HEK293 (cell line): ENCODE measurements at regions not wholly inside any gene's neighbourhood (a gene's known extent, or its start where the extent isn't known, plus 50 kb on each side); places are given as distances from the start of the nearest gene placed in this dataset.

Experiments used
- CTCF ChIA-PET: fragments of 350-600 bp; formaldehyde crosslinking; extraction: SDS; loops from one replicate; lab custom pipeline; 2021; ENCODE audit warnings: antibody characterized with exemption; lab: Yijun Ruan, JAX
- POLR2A ChIA-PET: fragments of 300-600 bp; formaldehyde crosslinking; extraction: SDS; loops from one replicate; lab custom pipeline; 2020; ENCODE audit warnings: antibody characterized with exemption, inconsistent platforms; lab: Yijun Ruan, JAX
- H3K27ac ChIP-seq: fragments of 200-500 bp; sonication (Bioruptor generic); 2 replicates; pipeline ENCODE4 v1.5.1; 2014; ENCODE audit warnings: low read depth, low read length, control low read depth, inconsistent platforms; ENCODE audit errors: extremely low read depth
- H3K36me3 ChIP-seq, 2 experiments: fragments of 200-500 bp in 1 of 2; sonication (Bioruptor generic) in 1 of 2; 1 replicate in 1 of 2; 2 replicates in 1 of 2; pipeline ENCODE4 v1.5.1; 2014 to 2017; ENCODE audit warnings: inconsistent platforms in 2 of 2, low read length in 2 of 2; ENCODE audit not compliant: control insufficient read depth in 2 of 2, insufficient read depth in 1 of 2
- H3K4me1 ChIP-seq: fragments of 200-500 bp; sonication (Bioruptor generic); 2 replicates; pipeline ENCODE4 v1.5.1; 2014; ENCODE audit warnings: mild to moderate bottlenecking, low read length, inconsistent platforms; ENCODE audit not compliant: control insufficient read depth, insufficient read depth
- H3K4me3 ChIP-seq: 2 replicates; pipeline ENCODE4 v1.5.1; 2011; ENCODE audit warnings: low read depth, mild to moderate bottlenecking, control low read depth, low read length, moderate library complexity
- H3K9me3 ChIP-seq: fragments of 200-500 bp; sonication (Bioruptor generic); 2 replicates; pipeline ENCODE4 v1.5.1; 2014; ENCODE audit warnings: low read depth, low read length, inconsistent platforms; ENCODE audit not compliant: control insufficient read depth, insufficient read depth
- BCL11B ChIP-seq: fragments of 450-650 bp; formaldehyde crosslinking; IDR thresholded peaks from 2 replicates; pipeline ENCODE4 v1.5.1; 2016; ENCODE audit warnings: low read depth, missing biosample characterization, missing genetic modification characterization
- HOXA7 ChIP-seq: sonication (generic); formaldehyde crosslinking; IDR thresholded peaks from 2 replicates; pipeline ENCODE4 v1.8.1; 2022; ENCODE audit warnings: missing genetic modification reagents, borderline replicate concordance
- RBAK ChIP-seq: fragments of 450-650 bp; formaldehyde crosslinking; IDR thresholded peaks from 2 replicates; pipeline ENCODE4 v1.5.1; 2016; ENCODE audit warnings: missing biosample characterization, missing genetic modification characterization
- ZBTB7A ChIP-seq: fragments of 450-650 bp; formaldehyde crosslinking; IDR thresholded peaks from 2 replicates; pipeline ENCODE4 v1.5.1; 2016; ENCODE audit warnings: low read depth, missing biosample characterization, missing genetic modification characterization
- ZFHX2 ChIP-seq: fragments of 450-650 bp; formaldehyde crosslinking; conservative IDR thresholded peaks from 2 replicates; pipeline ENCODE4 v1.5.1; 2016; ENCODE audit warnings: missing biosample characterization, missing genetic modification characterization
- ZNF10 ChIP-seq: fragments of 450-650 bp; formaldehyde crosslinking; IDR thresholded peaks from 2 replicates; pipeline ENCODE4 v1.5.1; 2017; ENCODE audit warnings: missing biosample characterization, missing genetic modification characterization
- ZNF132 ChIP-seq: fragments of 450-650 bp; formaldehyde crosslinking; IDR thresholded peaks from 2 replicates; pipeline ENCODE4 v1.5.1; 2017; ENCODE audit warnings: missing biosample characterization, missing genetic modification characterization, borderline replicate concordance
- ZNF16 ChIP-seq: fragments of 450-650 bp; formaldehyde crosslinking; IDR thresholded peaks from 2 replicates; pipeline ENCODE4 v1.5.1; 2016; ENCODE audit warnings: low read depth, missing biosample characterization, missing genetic modification characterization
- ZNF335 ChIP-seq: fragments of 450-650 bp; formaldehyde crosslinking; conservative IDR thresholded peaks from 2 replicates; pipeline ENCODE4 v1.5.1; 2016; ENCODE audit warnings: missing biosample characterization, missing genetic modification characterization
- ZNF341 ChIP-seq: fragments of 450-650 bp; formaldehyde crosslinking; IDR thresholded peaks from 2 replicates; pipeline ENCODE4; 2016; ENCODE audit warnings: low read depth, missing biosample characterization, missing genetic modification characterization
- ZNF354C ChIP-seq: fragments of 450-650 bp; formaldehyde crosslinking; IDR thresholded peaks from 2 replicates; pipeline ENCODE4 v1.5.1; 2016; ENCODE audit warnings: missing biosample characterization, missing genetic modification characterization, low read depth, borderline replicate concordance
- ZNF558 ChIP-seq: fragments of 450-650 bp; formaldehyde crosslinking; IDR thresholded peaks from 2 replicates; pipeline ENCODE4 v1.5.1; 2016; ENCODE audit warnings: missing biosample characterization, missing genetic modification characterization
- ZNF561 ChIP-seq: fragments of 450-650 bp; IDR thresholded peaks from 2 replicates; pipeline ENCODE4 v1.5.1; 2018; ENCODE audit warnings: missing biosample characterization, missing genetic modification characterization, borderline replicate concordance
- ZNF626 ChIP-seq: fragments of 450-650 bp; sonication (Bioruptor Pico); formaldehyde crosslinking; IDR thresholded peaks from 2 replicates; pipeline ENCODE4 v1.5.1; 2018; ENCODE audit warnings: missing biosample characterization, missing genetic modification characterization, inconsistent platforms
- ZNF660 ChIP-seq: fragments of 450-650 bp; IDR thresholded peaks from 2 replicates; pipeline ENCODE4 v1.5.1; 2018; ENCODE audit warnings: missing biosample characterization, mild to moderate bottlenecking, missing genetic modification characterization
- ZNF707 ChIP-seq: fragments of 450-650 bp; formaldehyde crosslinking; IDR thresholded peaks from 2 replicates; pipeline ENCODE4 v1.5.1; 2016; ENCODE audit warnings: missing biosample characterization, missing genetic modification characterization
- ZNF792 ChIP-seq: fragments of 450-650 bp; formaldehyde crosslinking; IDR thresholded peaks from 2 replicates; pipeline ENCODE4 v1.5.1; 2016; ENCODE audit warnings: missing biosample characterization, missing genetic modification characterization
- ZNF830 ChIP-seq: fragments of 450-650 bp; IDR thresholded peaks from 2 replicates; pipeline ENCODE4 v1.5.0; 2018; ENCODE audit warnings: missing biosample characterization, missing genetic modification characterization, low read depth, mild to moderate bottlenecking, moderate library complexity
- TF ChIP-seq, protein P1 (sequence below): fragments of 450-650 bp; formaldehyde crosslinking; IDR thresholded peaks from 2 replicates; pipeline ENCODE4 v1.5.1; 2017; ENCODE audit warnings: missing biosample characterization, missing genetic modification characterization
- TF ChIP-seq, protein P2 (sequence below): fragments of 450-650 bp; formaldehyde crosslinking; IDR thresholded peaks from 2 replicates; pipeline ENCODE4 v1.5.1; 2016; ENCODE audit warnings: missing biosample characterization, missing genetic modification characterization
- TF ChIP-seq, protein P3 (sequence below): fragments of 450-650 bp; formaldehyde crosslinking; IDR thresholded peaks from 2 replicates; pipeline ENCODE4 v1.5.1; 2017; ENCODE audit warnings: missing biosample characterization, mild to moderate bottlenecking, missing genetic modification characterization, moderate library complexity
- TF ChIP-seq, protein P4 (sequence below): fragments of 450-650 bp; formaldehyde crosslinking; IDR thresholded peaks from 2 replicates; pipeline ENCODE4 v1.5.1; 2016; ENCODE audit warnings: missing biosample characterization, missing genetic modification characterization
- TF ChIP-seq, protein P5 (sequence below): IDR thresholded peaks from 2 replicates; pipeline ENCODE4 v1.6.1; 2011; ENCODE audit warnings: mild to moderate bottlenecking, low read depth, low read length, borderline replicate concordance

DNA sequence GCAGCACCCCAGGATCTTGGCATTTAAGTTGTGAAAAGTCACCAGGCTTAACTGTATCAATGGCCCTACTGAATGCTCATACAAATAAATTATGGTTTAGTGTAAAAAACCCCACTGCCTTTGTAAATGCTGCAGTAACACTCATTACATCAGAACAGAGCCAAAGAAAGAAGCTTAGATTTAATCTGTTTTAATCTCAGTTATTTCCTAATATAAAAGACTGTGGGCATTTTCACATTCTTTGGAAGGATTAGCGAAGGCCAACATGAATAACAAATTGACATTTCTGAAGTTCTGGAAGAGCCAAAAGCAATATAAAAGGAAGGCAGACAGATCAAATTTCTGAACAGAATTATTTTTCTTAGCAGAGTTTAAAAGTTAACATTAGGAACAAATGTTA lies 140.0 kb upstream of the HCCS start (continued):
- TF ChIP-seq, protein P1, sequence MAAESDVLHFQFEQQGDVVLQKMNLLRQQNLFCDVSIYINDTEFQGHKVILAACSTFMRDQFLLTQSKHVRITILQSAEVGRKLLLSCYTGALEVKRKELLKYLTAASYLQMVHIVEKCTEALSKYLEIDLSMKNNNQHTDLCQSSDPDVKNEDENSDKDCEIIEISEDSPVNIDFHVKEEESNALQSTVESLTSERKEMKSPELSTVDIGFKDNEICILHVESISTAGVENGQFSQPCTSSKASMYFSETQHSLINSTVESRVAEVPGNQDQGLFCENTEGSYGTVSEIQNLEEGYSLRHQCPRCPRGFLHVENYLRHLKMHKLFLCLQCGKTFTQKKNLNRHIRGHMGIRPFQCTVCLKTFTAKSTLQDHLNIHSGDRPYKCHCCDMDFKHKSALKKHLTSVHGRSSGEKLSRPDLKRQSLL (tag by site-specific recombination): no peak

DNA sequence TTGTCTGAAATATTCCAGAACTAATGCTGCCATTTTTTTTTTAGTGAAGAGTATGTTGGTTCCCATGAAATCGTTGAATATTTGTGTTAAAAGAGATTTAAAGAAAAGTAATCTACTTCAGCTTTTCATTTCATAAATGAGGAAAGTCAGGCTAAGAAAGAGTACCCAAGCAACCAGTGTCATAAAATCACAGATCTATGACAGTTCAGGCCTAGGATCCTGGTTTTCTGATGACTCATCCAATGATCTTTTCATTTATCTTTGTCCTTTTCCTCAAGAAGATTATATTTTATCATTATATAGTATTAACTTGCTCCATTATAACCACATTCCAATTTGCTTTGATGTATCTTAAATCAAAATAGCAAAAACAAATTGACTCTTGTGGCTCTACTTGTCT lies 139.4 kb upstream of the HCCS start:
- TF ChIP-seq, protein P2, sequence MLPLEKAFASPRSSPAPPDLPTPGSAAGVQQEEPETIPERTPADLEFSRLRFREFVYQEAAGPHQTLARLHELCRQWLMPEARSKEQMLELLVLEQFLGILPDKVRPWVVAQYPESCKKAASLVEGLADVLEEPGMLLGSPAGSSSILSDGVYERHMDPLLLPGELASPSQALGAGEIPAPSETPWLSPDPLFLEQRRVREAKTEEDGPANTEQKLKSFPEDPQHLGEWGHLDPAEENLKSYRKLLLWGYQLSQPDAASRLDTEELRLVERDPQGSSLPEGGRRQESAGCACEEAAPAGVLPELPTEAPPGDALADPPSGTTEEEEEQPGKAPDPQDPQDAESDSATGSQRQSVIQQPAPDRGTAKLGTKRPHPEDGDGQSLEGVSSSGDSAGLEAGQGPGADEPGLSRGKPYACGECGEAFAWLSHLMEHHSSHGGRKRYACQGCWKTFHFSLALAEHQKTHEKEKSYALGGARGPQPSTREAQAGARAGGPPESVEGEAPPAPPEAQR (tag by site-specific recombination): no peak
- TF ChIP-seq, protein P3, sequence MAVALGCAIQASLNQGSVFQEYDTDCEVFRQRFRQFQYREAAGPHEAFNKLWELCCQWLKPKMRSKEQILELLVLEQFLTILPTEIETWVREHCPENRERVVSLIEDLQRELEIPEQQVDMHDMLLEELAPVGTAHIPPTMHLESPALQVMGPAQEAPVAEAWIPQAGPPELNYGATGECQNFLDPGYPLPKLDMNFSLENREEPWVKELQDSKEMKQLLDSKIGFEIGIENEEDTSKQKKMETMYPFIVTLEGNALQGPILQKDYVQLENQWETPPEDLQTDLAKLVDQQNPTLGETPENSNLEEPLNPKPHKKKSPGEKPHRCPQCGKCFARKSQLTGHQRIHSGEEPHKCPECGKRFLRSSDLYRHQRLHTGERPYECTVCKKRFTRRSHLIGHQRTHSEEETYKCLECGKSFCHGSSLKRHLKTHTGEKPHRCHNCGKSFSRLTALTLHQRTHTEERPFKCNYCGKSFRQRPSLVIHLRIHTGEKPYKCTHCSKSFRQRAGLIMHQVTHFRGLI (tag by site-specific recombination): no peak
- TF ChIP-seq ZNF660 (tag by site-specific recombination) (no peak), ZFHX2 (tag by site-specific recombination) (no peak), BCL11B (tag by site-specific recombination) (no peak), ZNF16 (tag by site-specific recombination) (no peak), ZBTB7A (tag by site-specific recombination) (no peak), ZNF335 (tag by site-specific recombination) (no peak), ZNF830 (tag by site-specific recombination) (no peak)
- H3K9me3 ChIP-seq: no peaks in the 10 kb centered on the region
- CTCF ChIA-PET: no interaction called here
- no peaks in the 10 kb centered on the region for H3K4me1 ChIP-seq
- H3K4me3 ChIP-seq: no peak overlapping the region
- H3K27ac ChIP-seq: no peak overlapping the region
- no peaks in the 10 kb centered on the region for H3K36me3 ChIP-seq
- POLR2A ChIA-PET: no interaction called here

DNA sequence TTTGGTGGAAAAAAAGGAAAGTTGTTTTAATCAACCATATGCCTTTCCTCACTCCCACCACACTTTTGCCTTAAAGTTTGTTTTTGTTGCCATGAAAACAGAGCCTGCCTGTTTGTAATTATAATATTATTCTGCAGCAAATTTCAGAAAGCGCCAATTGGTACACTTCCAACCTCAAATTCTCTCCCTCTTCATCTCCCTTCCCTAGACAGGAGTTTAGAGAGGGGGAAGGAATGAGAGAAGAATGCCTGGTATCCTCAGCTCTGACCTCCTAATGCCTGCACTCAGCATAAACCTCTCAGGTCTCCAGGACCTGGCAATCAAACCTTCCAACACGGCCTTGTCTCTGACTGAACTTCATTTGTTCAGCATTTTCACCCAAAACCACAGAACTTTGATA lies 138.4 kb upstream of the HCCS start:
- no peak for TF ChIP-seq ZNF561 (tag by site-specific recombination)
- no peak for TF ChIP-seq ZNF626
- no peak for TF ChIP-seq HOXA7 (CRISPR knock-in tag)
- TF ChIP-seq, protein P4, sequence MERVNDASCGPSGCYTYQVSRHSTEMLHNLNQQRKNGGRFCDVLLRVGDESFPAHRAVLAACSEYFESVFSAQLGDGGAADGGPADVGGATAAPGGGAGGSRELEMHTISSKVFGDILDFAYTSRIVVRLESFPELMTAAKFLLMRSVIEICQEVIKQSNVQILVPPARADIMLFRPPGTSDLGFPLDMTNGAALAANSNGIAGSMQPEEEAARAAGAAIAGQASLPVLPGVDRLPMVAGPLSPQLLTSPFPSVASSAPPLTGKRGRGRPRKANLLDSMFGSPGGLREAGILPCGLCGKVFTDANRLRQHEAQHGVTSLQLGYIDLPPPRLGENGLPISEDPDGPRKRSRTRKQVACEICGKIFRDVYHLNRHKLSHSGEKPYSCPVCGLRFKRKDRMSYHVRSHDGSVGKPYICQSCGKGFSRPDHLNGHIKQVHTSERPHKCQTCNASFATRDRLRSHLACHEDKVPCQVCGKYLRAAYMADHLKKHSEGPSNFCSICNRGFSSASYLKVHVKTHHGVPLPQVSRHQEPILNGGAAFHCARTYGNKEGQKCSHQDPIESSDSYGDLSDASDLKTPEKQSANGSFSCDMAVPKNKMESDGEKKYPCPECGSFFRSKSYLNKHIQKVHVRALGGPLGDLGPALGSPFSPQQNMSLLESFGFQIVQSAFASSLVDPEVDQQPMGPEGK (tag by site-specific recombination): no peak
- TF ChIP-seq ZNF10: no peak
- TF ChIP-seq ZNF707 (tag by site-specific recombination): no peak
- no peak for TF ChIP-seq ZNF558 (tag by site-specific recombination)
- no peak for TF ChIP-seq ZNF354C (tag by site-specific recombination)
- no peak for TF ChIP-seq ZNF341 (tag by site-specific recombination)
- TF ChIP-seq ZNF132: no peak
- no peak for TF ChIP-seq RBAK (tag by site-specific recombination)
- TF ChIP-seq ZNF792 (tag by site-specific recombination): no peak
- TF ChIP-seq, protein P5, sequence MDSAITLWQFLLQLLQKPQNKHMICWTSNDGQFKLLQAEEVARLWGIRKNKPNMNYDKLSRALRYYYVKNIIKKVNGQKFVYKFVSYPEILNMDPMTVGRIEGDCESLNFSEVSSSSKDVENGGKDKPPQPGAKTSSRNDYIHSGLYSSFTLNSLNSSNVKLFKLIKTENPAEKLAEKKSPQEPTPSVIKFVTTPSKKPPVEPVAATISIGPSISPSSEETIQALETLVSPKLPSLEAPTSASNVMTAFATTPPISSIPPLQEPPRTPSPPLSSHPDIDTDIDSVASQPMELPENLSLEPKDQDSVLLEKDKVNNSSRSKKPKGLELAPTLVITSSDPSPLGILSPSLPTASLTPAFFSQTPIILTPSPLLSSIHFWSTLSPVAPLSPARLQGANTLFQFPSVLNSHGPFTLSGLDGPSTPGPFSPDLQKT: no peak
- TF ChIP-seq ZNF830 (tag by site-specific recombination): no peak
- Histone ChIP-seq H3K9me3 (no peaks in the 10 kb centered on the region), H3K27ac (no peak overlapping the region), H3K4me1 (no peaks in the 10 kb centered on the region), H3K36me3 (no peaks in the 10 kb centered on the region), H3K4me3 (no peak overlapping the region)
- ChIA-PET POLR2A (no interaction called here), CTCF (no interaction called here)
